ENCODE measurements at regions not wholly inside any gene's neighbourhood (a gene's known extent, or its start where the extent isn't known, plus 50 kb on each side); places are given as distances from the start of the nearest gene placed in this dataset.

DNA sequence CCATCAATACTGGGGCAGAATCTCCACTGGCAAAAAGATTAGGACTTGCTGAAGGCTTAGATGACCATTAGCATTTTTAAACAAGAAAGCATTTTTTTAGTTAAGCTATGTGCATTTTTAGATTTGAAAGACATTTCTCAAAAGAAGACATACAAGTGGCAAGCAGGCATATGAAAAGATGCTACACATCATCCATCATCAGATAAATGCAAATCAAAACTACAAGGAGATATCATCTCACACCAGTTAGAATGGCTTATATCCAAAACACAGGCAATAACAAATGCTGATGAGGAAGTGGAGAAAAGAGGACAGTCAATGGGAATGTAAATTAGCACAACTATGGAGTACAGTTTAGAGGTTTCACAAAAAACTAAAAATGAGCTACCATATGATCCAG is 195.6 kb upstream of the TNC start:
- no peaks in the 10 kb centered on the region for H3F3A ChIP-seq (ENCODE audit: low read depth)
- no peaks in the 10 kb centered on the region for H4K20me1 ChIP-seq (ENCODE audit: insufficient read depth, low read length, poor library complexity, severe bottlenecking)
- no peaks in the 10 kb centered on the region for H3K27me3 ChIP-seq (ENCODE audit: insufficient read depth, low read length, poor library complexity, severe bottlenecking)
- H3K9me2 ChIP-seq (replicated peaks; ENCODE audit: low read depth, low read length) = no peaks in the 10 kb centered on the region
- H2AFZ ChIP-seq (ENCODE audit: low read length) = no peak overlapping the region
- H3K9me3 ChIP-seq (ENCODE audit: insufficient read depth, low read depth, low read length) = no peaks in the 10 kb centered on the region
- no peak overlapping the region for H3K4me2 ChIP-seq (ENCODE audit: low read depth, low read length, poor library complexity, severe bottlenecking)
- H3K36me3 ChIP-seq (ENCODE audit: insufficient read depth, low read length) = no peaks in the 10 kb centered on the region
- no peaks in the 10 kb centered on the region for H3K4me1 ChIP-seq (ENCODE audit: insufficient read depth, low read length, poor library complexity, severe bottlenecking)
- TF ChIP-seq EZH2phosphoT487 (IDR thresholded peaks at IDR 0.05; ENCODE audit: borderline replicate concordance) (no peak), CTCF (conservative IDR thresholded peaks at IDR 0.05; ENCODE audit: low read length) (no peak)
- no peak overlapping the region for H3K9ac ChIP-seq (ENCODE audit: low read depth, low read length, poor library complexity, severe bottlenecking)
- H3K79me2 ChIP-seq (ENCODE audit: insufficient read depth, low read length) = no peaks in the 10 kb centered on the region
- H3K4me3 ChIP-seq (ENCODE audit: low read length, poor library complexity, severe bottlenecking) = no peak overlapping the region

DNA sequence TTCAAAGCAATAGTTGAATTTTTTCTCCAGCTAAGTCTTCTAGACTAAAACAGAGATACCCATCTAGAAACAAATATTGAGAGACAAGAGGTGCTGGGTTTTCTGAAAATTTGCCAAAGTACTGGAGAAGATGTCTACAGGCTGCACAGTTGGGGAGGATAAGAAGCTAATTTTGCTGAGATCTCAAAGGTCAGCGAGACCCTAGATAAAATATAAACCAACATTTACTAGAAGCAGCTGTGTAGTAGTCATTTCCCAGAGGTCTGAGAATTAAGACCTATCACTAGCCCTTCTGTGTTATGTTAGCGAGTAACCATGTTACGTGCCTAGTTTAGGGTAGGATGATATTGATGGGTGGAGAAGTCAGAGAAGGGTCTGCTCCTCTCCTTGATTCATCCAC is 208.5 kb upstream of the TNC start:
- Histone ChIP-seq H3K4me1 (ENCODE audit: insufficient read depth, low read length, poor library complexity, severe bottlenecking) (no peaks in the 10 kb centered on the region), H3K9me2 (replicated peaks; ENCODE audit: low read depth, low read length) (no peaks in the 10 kb centered on the region), H3K79me2 (ENCODE audit: insufficient read depth, low read length) (no peaks in the 10 kb centered on the region), H3K9me3 (ENCODE audit: insufficient read depth, low read depth, low read length) (no peaks in the 10 kb centered on the region), H3K4me3 (ENCODE audit: low read length, poor library complexity, severe bottlenecking) (no peak overlapping the region), H3K36me3 (ENCODE audit: insufficient read depth, low read length) (no peaks in the 10 kb centered on the region), H3K4me2 (ENCODE audit: low read depth, low read length, poor library complexity, severe bottlenecking) (no peak overlapping the region), H2AFZ (ENCODE audit: low read length) (no peak overlapping the region), H3K27me3 (ENCODE audit: insufficient read depth, low read length, poor library complexity, severe bottlenecking) (no peaks in the 10 kb centered on the region), H3K9ac (ENCODE audit: low read depth, low read length, poor library complexity, severe bottlenecking) (no peak overlapping the region), H4K20me1 (ENCODE audit: insufficient read depth, low read length, poor library complexity, severe bottlenecking) (no peaks in the 10 kb centered on the region), H3F3A (ENCODE audit: low read depth) (no peaks in the 10 kb centered on the region)
- TF ChIP-seq CTCF (conservative IDR thresholded peaks at IDR 0.05; ENCODE audit: low read length) = no peak
- no peak for TF ChIP-seq EZH2phosphoT487 (IDR thresholded peaks at IDR 0.05; ENCODE audit: borderline replicate concordance)

GRCh38 chr9:115327436-115328122 is 209.6 kb upstream of the TNC start:
- H3K79me2 ChIP-seq (ENCODE audit: insufficient read depth, low read length) = no peaks in the 10 kb centered on the region
- H3K4me1 ChIP-seq (ENCODE audit: insufficient read depth, low read length, poor library complexity, severe bottlenecking) = no peaks in the 10 kb centered on the region
- no peak overlapping the region for H3K4me2 ChIP-seq (ENCODE audit: low read depth, low read length, poor library complexity, severe bottlenecking)
- H3K36me3 ChIP-seq (ENCODE audit: insufficient read depth, low read length) = no peaks in the 10 kb centered on the region
- H3K9ac ChIP-seq (ENCODE audit: low read depth, low read length, poor library complexity, severe bottlenecking) = no peak overlapping the region
- no peaks in the 10 kb centered on the region for H3K9me3 ChIP-seq (ENCODE audit: insufficient read depth, low read depth, low read length)
- H3K9me2 ChIP-seq (replicated peaks; ENCODE audit: low read depth, low read length) = no peaks in the 10 kb centered on the region
- no peak overlapping the region for H3K4me3 ChIP-seq (ENCODE audit: low read length, poor library complexity, severe bottlenecking)
- H2AFZ ChIP-seq (ENCODE audit: low read length) = no peak overlapping the region
- no peaks in the 10 kb centered on the region for H4K20me1 ChIP-seq (ENCODE audit: insufficient read depth, low read length, poor library complexity, severe bottlenecking)
- no peak for TF ChIP-seq EZH2phosphoT487 (IDR thresholded peaks at IDR 0.05; ENCODE audit: borderline replicate concordance)
- no peak for TF ChIP-seq CTCF (conservative IDR thresholded peaks at IDR 0.05; ENCODE audit: low read length)
- H3K27me3 ChIP-seq (ENCODE audit: insufficient read depth, low read length, poor library complexity, severe bottlenecking) = no peaks in the 10 kb centered on the region
- H3F3A ChIP-seq (ENCODE audit: low read depth) = no peaks in the 10 kb centered on the region

Data from Loucy (cell line).